ENCODE measurements at regions not wholly inside any gene's neighbourhood (a gene's known extent, or its start where the extent isn't known, plus 50 kb on each side); places are given as distances from the start of the nearest gene placed in this dataset.

DNA sequence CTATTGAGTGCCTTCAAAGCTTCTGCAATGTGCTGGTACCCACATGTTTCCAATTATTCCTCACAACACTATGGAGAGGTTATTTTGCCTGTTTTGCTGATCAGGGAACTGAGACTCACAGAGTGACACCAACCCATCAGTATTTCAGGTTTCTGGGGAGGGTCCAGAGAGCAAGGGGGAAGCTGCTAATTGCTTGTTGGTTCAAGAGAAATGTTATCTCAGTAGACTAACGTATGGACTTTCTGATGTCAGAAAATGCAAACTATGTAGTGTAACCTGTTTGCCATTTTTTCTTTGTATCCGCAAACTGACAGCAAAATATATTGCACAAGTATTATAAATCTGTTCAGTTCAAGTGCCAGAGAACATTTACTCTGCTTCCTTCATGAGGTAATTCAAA lies 108.3 kb upstream of the MSX2 start:
- TF ChIP-seq POLR2A (IDR thresholded peaks at IDR 0.05; ENCODE audit: low read depth, low read length) (no peak), TAF1 (IDR thresholded peaks at IDR 0.05; ENCODE audit: low read depth, low read length) (no peak), POLR2AphosphoS5 (IDR thresholded peaks at IDR 0.05; ENCODE audit: low read depth, low read length) (no peak), PAX5 (IDR thresholded peaks at IDR 0.05; ENCODE audit: insufficient read depth, low read length, severe bottlenecking) (no peak), SPI1 (IDR thresholded peaks at IDR 0.05; ENCODE audit: low read depth, low read length) (no peak), POU2F2 (IDR thresholded peaks at IDR 0.05; ENCODE audit: low read depth, low read length) (no peak)

Measured in GM12891 (cell line).